ENCODE measurements at regions not wholly inside any gene's neighbourhood (a gene's known extent, or its start where the extent isn't known, plus 50 kb on each side); places are given as distances from the start of the nearest gene placed in this dataset.

DNA sequence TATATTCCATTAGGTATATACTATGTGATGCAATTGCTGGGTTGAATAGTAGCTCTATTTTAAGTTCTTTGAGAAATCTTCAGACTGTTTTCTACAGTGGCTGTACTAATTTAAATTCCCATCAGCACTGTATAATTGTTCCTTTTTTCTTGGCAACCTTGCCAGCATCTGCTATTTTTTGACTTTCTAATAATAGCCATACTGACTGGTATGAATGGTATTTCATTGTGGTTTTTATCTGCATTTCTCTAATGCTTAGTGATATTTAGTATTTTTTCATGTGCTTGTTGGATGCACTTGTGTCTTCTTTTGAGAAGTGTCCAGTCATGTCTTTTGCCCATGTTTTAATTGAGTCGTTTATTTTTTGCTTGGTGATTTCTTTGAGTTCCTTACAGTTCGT, 145.1 kb upstream of the PLSCR5 start (continued):
- TF ChIP-seq, protein P1, sequence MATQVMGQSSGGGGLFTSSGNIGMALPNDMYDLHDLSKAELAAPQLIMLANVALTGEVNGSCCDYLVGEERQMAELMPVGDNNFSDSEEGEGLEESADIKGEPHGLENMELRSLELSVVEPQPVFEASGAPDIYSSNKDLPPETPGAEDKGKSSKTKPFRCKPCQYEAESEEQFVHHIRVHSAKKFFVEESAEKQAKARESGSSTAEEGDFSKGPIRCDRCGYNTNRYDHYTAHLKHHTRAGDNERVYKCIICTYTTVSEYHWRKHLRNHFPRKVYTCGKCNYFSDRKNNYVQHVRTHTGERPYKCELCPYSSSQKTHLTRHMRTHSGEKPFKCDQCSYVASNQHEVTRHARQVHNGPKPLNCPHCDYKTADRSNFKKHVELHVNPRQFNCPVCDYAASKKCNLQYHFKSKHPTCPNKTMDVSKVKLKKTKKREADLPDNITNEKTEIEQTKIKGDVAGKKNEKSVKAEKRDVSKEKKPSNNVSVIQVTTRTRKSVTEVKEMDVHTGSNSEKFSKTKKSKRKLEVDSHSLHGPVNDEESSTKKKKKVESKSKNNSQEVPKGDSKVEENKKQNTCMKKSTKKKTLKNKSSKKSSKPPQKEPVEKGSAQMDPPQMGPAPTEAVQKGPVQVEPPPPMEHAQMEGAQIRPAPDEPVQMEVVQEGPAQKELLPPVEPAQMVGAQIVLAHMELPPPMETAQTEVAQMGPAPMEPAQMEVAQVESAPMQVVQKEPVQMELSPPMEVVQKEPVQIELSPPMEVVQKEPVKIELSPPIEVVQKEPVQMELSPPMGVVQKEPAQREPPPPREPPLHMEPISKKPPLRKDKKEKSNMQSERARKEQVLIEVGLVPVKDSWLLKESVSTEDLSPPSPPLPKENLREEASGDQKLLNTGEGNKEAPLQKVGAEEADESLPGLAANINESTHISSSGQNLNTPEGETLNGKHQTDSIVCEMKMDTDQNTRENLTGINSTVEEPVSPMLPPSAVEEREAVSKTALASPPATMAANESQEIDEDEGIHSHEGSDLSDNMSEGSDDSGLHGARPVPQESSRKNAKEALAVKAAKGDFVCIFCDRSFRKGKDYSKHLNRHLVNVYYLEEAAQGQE (IDR thresholded peaks at IDR 0.05; ENCODE audit: low read depth) = no peak
- TF ChIP-seq CBX3 (IDR thresholded peaks at IDR 0.05; ENCODE audit: low read depth) (no peak), RAD21 (IDR thresholded peaks at IDR 0.05; ENCODE audit: low read depth) (no peak), ELF1 (IDR thresholded peaks at IDR 0.05; ENCODE audit: borderline replicate concordance, low read depth) (no peak), EGR1 (IDR thresholded peaks at IDR 0.05; ENCODE audit: low read depth) (no peak), FOSL1 (IDR thresholded peaks at IDR 0.05; ENCODE audit: low read depth) (no peak)

DNA sequence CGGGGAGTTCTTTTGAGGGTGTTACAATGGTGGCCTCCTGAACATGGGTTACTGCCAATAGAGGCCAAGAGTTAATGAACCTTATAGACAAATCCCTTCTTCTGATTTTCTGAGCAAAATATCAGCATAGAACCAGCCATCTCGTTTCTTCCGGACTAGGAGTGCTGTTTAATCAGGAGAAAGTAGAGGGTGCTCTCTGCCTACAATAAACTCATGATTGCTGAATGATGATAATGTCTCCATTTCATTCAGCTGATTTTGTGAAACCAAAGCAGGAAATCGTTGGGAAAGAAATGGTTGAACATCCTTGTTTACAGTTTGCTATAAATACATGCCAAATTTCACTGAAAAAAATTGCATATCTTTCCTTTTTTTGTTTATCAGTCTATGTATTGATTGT, 142.8 kb upstream of the PLSCR5 start:
- intact Hi-C loops (cut with micrococcal nuclease) = no loop called here
- peak overlapping the region; percentile 24 for H2AFZ ChIP-seq (ENCODE audit: low read depth, low read length, poor library complexity, severe bottlenecking)
- no peak overlapping the region for H3K4me3 ChIP-seq (replicated peaks in 1 of 2; ENCODE audit: low read depth in 1 of 2, low read length in 2 of 2)
- H3K79me2 ChIP-seq (ENCODE audit: insufficient read depth, low read length) = no peaks in the 10 kb centered on the region
- no peak overlapping the region for H3K9ac ChIP-seq (ENCODE audit: low read length)
- ChIA-PET RAD21 (ENCODE audit: low non-redundant PET in 1 of 2, low total read pairs in 2 of 2, uncharacterized antibody in 2 of 2, unreplicated experiment in 2 of 2) (no interaction called here), CTCF (interaction anchor here (0.7 to 0.9 kb wide), 2 partner anchors 70 to 370 kb away, joined by 3 read pairs; no protein-coding TSS in a partner anchor), POLR2A (no interaction called here)
- DNase-seq (ENCODE audit: low read depth, low spot score) = peak; percentile 4
- no peaks in the 10 kb centered on the region for H3K4me1 ChIP-seq (ENCODE audit: control insufficient read depth in 1 of 2, insufficient read depth in 2 of 2, low read length in 2 of 2)
- 0 out of 2 replicates have a peak, but pooled peaks have one; percentile 34 for ATAC-seq
- H3K4me2 ChIP-seq (ENCODE audit: low read length) = no peak overlapping the region
- no peak overlapping the region for H3K27ac ChIP-seq (ENCODE audit: low read depth, low read length)
- H3K9me3 ChIP-seq (ENCODE audit: control insufficient read depth in 1 of 2, insufficient read depth in 1 of 2, low read depth in 1 of 2, low read length in 2 of 2) = no peaks in the 10 kb centered on the region
- no peaks in the 10 kb centered on the region for H3K36me3 ChIP-seq (ENCODE audit: control insufficient read depth in 1 of 2, insufficient read depth in 2 of 2, low read length in 2 of 2)
- no TSS peak for BruUV-seq (replicated peaks)
- H3K27me3 ChIP-seq (ENCODE audit: insufficient read depth, low read length) = no peaks in the 10 kb centered on the region
- H4K20me1 ChIP-seq (ENCODE audit: insufficient read depth) = no peaks in the 10 kb centered on the region
- no peaks in the 10 kb centered on the region for H3K9me2 ChIP-seq (ENCODE audit: insufficient read depth)
- TF ChIP-seq, protein P2, sequence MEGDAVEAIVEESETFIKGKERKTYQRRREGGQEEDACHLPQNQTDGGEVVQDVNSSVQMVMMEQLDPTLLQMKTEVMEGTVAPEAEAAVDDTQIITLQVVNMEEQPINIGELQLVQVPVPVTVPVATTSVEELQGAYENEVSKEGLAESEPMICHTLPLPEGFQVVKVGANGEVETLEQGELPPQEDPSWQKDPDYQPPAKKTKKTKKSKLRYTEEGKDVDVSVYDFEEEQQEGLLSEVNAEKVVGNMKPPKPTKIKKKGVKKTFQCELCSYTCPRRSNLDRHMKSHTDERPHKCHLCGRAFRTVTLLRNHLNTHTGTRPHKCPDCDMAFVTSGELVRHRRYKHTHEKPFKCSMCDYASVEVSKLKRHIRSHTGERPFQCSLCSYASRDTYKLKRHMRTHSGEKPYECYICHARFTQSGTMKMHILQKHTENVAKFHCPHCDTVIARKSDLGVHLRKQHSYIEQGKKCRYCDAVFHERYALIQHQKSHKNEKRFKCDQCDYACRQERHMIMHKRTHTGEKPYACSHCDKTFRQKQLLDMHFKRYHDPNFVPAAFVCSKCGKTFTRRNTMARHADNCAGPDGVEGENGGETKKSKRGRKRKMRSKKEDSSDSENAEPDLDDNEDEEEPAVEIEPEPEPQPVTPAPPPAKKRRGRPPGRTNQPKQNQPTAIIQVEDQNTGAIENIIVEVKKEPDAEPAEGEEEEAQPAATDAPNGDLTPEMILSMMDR (IDR thresholded peaks at IDR 0.05 in 2 of 3, conservative IDR thresholded peaks at IDR 0.05 in 1 of 3; ENCODE audit: borderline replicate concordance in 1 of 3, insufficient read depth in 1 of 3, low read depth in 2 of 3, low read length in 2 of 3) = peak; percentile 18 to 32 (median 19); a peak in 2 of 6 replicates
- TF ChIP-seq POLR2A (IDR thresholded peaks at IDR 0.05; ENCODE audit: borderline replicate concordance, extremely low read depth, insufficient read depth, insufficient read length) = no peak
- TF ChIP-seq, protein P1 (IDR thresholded peaks at IDR 0.05; ENCODE audit: low read depth) = no peak
- TF ChIP-seq RAD21 (IDR thresholded peaks at IDR 0.05; ENCODE audit: low read depth) = peak; percentile 55
- TF ChIP-seq TCF7L2 (IDR thresholded peaks at IDR 0.05; ENCODE audit: borderline replicate concordance, extremely low read depth, insufficient read depth, insufficient read length) = no peak
- TF ChIP-seq EGR1 (IDR thresholded peaks at IDR 0.05; ENCODE audit: low read depth) = no peak
- no peak for TF ChIP-seq EZH2phosphoT487 (IDR thresholded peaks at IDR 0.05; ENCODE audit: borderline replicate concordance)
- no peak for TF ChIP-seq EZH2 (IDR thresholded peaks at IDR 0.05)
